ENCODE measurements at regions not wholly inside any gene's neighbourhood (a gene's known extent, or its start where the extent isn't known, plus 50 kb on each side); places are given as distances from the start of the nearest gene placed in this dataset.

DNA sequence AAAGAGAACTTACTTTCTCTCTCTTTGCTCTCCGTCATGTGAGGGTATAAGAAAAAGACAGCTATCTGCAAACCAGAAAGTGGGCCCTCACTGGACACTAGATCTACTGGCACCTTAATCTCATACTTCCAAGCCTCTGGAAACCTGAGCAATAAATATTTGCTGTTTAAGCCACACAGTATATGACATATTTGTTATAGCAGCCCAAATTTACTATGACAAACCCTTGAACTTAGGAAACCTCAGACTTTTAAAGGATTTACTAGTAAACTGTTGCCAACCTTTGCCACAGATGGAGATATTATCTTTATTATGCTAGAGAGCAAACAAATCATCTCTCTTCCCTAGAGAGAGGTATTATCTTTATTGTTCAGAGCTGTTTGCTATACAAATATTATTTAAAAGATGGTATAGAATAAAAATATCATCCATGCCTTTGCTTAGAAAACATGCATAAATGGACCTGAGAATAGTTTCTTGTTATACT, 1446.1 kb downstream of the SLITRK1 start:
- TF ChIP-seq, protein P1, sequence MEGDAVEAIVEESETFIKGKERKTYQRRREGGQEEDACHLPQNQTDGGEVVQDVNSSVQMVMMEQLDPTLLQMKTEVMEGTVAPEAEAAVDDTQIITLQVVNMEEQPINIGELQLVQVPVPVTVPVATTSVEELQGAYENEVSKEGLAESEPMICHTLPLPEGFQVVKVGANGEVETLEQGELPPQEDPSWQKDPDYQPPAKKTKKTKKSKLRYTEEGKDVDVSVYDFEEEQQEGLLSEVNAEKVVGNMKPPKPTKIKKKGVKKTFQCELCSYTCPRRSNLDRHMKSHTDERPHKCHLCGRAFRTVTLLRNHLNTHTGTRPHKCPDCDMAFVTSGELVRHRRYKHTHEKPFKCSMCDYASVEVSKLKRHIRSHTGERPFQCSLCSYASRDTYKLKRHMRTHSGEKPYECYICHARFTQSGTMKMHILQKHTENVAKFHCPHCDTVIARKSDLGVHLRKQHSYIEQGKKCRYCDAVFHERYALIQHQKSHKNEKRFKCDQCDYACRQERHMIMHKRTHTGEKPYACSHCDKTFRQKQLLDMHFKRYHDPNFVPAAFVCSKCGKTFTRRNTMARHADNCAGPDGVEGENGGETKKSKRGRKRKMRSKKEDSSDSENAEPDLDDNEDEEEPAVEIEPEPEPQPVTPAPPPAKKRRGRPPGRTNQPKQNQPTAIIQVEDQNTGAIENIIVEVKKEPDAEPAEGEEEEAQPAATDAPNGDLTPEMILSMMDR (tag by site-specific recombination; IDR thresholded peaks at IDR 0.05) = no peak
- TF ChIP-seq ZNF324 (tag by site-specific recombination; IDR thresholded peaks at IDR 0.05) (no peak), ZBTB20 (tag by site-specific recombination; IDR thresholded peaks at IDR 0.05) (no peak), ZNF248 (tag by site-specific recombination; IDR thresholded peaks at IDR 0.05) (no peak), ZNF24 (tag by site-specific recombination; IDR thresholded peaks at IDR 0.05) (no peak), ZBTB7A (tag by site-specific recombination; IDR thresholded peaks at IDR 0.05; ENCODE audit: low read depth) (no peak), KLF9 (tag by site-specific recombination; IDR thresholded peaks at IDR 0.05; ENCODE audit: low read depth) (no peak), ZNF311 (tag by site-specific recombination; IDR thresholded peaks at IDR 0.05; ENCODE audit: borderline replicate concordance) (no peak), ZSCAN16 (tag by site-specific recombination; IDR thresholded peaks at IDR 0.05) (no peak)
- TF ChIP-seq, protein P2, sequence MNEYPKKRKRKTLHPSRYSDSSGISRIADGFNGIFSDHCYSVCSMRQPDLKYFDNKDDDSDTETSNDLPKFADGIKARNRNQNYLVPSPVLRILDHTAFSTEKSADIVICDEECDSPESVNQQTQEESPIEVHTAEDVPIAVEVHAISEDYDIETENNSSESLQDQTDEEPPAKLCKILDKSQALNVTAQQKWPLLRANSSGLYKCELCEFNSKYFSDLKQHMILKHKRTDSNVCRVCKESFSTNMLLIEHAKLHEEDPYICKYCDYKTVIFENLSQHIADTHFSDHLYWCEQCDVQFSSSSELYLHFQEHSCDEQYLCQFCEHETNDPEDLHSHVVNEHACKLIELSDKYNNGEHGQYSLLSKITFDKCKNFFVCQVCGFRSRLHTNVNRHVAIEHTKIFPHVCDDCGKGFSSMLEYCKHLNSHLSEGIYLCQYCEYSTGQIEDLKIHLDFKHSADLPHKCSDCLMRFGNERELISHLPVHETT (tag by site-specific recombination; IDR thresholded peaks at IDR 0.05) = no peak
- TF ChIP-seq, protein P3, sequence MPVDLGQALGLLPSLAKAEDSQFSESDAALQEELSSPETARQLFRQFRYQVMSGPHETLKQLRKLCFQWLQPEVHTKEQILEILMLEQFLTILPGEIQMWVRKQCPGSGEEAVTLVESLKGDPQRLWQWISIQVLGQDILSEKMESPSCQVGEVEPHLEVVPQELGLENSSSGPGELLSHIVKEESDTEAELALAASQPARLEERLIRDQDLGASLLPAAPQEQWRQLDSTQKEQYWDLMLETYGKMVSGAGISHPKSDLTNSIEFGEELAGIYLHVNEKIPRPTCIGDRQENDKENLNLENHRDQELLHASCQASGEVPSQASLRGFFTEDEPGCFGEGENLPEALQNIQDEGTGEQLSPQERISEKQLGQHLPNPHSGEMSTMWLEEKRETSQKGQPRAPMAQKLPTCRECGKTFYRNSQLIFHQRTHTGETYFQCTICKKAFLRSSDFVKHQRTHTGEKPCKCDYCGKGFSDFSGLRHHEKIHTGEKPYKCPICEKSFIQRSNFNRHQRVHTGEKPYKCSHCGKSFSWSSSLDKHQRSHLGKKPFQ (tag by site-specific recombination; IDR thresholded peaks at IDR 0.05) = no peak
- TF ChIP-seq, protein P4, sequence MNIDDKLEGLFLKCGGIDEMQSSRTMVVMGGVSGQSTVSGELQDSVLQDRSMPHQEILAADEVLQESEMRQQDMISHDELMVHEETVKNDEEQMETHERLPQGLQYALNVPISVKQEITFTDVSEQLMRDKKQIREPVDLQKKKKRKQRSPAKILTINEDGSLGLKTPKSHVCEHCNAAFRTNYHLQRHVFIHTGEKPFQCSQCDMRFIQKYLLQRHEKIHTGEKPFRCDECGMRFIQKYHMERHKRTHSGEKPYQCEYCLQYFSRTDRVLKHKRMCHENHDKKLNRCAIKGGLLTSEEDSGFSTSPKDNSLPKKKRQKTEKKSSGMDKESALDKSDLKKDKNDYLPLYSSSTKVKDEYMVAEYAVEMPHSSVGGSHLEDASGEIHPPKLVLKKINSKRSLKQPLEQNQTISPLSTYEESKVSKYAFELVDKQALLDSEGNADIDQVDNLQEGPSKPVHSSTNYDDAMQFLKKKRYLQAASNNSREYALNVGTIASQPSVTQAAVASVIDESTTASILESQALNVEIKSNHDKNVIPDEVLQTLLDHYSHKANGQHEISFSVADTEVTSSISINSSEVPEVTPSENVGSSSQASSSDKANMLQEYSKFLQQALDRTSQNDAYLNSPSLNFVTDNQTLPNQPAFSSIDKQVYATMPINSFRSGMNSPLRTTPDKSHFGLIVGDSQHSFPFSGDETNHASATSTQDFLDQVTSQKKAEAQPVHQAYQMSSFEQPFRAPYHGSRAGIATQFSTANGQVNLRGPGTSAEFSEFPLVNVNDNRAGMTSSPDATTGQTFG (tag by site-specific recombination; IDR thresholded peaks at IDR 0.05; ENCODE audit: borderline replicate concordance) = no peak
- TF ChIP-seq, protein P5, sequence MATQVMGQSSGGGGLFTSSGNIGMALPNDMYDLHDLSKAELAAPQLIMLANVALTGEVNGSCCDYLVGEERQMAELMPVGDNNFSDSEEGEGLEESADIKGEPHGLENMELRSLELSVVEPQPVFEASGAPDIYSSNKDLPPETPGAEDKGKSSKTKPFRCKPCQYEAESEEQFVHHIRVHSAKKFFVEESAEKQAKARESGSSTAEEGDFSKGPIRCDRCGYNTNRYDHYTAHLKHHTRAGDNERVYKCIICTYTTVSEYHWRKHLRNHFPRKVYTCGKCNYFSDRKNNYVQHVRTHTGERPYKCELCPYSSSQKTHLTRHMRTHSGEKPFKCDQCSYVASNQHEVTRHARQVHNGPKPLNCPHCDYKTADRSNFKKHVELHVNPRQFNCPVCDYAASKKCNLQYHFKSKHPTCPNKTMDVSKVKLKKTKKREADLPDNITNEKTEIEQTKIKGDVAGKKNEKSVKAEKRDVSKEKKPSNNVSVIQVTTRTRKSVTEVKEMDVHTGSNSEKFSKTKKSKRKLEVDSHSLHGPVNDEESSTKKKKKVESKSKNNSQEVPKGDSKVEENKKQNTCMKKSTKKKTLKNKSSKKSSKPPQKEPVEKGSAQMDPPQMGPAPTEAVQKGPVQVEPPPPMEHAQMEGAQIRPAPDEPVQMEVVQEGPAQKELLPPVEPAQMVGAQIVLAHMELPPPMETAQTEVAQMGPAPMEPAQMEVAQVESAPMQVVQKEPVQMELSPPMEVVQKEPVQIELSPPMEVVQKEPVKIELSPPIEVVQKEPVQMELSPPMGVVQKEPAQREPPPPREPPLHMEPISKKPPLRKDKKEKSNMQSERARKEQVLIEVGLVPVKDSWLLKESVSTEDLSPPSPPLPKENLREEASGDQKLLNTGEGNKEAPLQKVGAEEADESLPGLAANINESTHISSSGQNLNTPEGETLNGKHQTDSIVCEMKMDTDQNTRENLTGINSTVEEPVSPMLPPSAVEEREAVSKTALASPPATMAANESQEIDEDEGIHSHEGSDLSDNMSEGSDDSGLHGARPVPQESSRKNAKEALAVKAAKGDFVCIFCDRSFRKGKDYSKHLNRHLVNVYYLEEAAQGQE (tag by site-specific recombination; IDR thresholded peaks at IDR 0.05) = no peak
